SK-N-SH (cell line): ENCODE measurements at regions not wholly inside any gene's neighbourhood (a gene's known extent, or its start where the extent isn't known, plus 50 kb on each side); places are given as distances from the start of the nearest gene placed in this dataset.

ENCODE experiments used
- CTCF ChIA-PET: fragments of 300-600, 350-600 bp; formaldehyde crosslinking; extraction: SDS; loops from one replicate; lab custom pipeline; 2021; lab: Yijun Ruan, JAX
- POLR2A ChIA-PET: fragments of 350-600 bp; sonication (Branson Sonifier 250); formaldehyde crosslinking; extraction: SDS; loops from one replicate; lab custom pipeline; 2020; ENCODE audit warnings: antibody characterized with exemption, inconsistent platforms; lab: Yijun Ruan, JAX
- DNase-seq: peaks from one replicate; pipeline ENCODE4 v3.0.0; 2012
- H2AFZ ChIP-seq: fragments of 200-600 bp; sonication (generic); 2 replicates; pipeline ENCODE4 v1.8.1; 2016; ENCODE audit warnings: antibody characterized with exemption, mild to moderate bottlenecking, low read depth
- H3F3A ChIP-seq: fragments of 200-600 bp; sonication (generic); replicated peaks from 2 replicates; pipeline ENCODE3; 2016; ENCODE audit warnings: antibody characterized with exemption, mild to moderate bottlenecking; ENCODE audit not compliant: insufficient read depth
- H3K27ac ChIP-seq, 2 experiments: fragments of 200-500 bp in 1 of 2; fragments of 200-600 bp in 1 of 2; sonication (Bioruptor generic) in 1 of 2; sonication (generic), shearing (Covaris generic) in 1 of 2; 2 replicates each; pipeline versions ENCODE4 v1.5.1 to v1.6.1; 2014 to 2016; ENCODE audit warnings: low read depth in 2 of 2, inconsistent platforms in 1 of 2, low read length in 1 of 2, mild to moderate bottlenecking in 1 of 2, mixed read lengths in 1 of 2
- H3K27me3 ChIP-seq: fragments of 200-600 bp; sonication (generic), shearing (Covaris generic); 2 replicates; pipeline ENCODE4 v1.6.1; 2016; ENCODE audit warnings: mixed run types; ENCODE audit not compliant: insufficient read depth
- H3K36me3 ChIP-seq, 2 experiments: fragments of 200-500 bp in 1 of 2; fragments of 200-600 bp in 1 of 2; sonication (Bioruptor generic) in 1 of 2; sonication (generic) in 1 of 2; replicated peaks in 1 of 2; 2 replicates each; pipeline versions ENCODE3 to v1.5.1; 2014 to 2016; ENCODE audit warnings: low read length in 1 of 2, mild to moderate bottlenecking in 1 of 2; ENCODE audit not compliant: insufficient read depth in 2 of 2, control insufficient read depth in 1 of 2
- H3K4me1 ChIP-seq, 2 experiments: fragments of 200-500 bp in 1 of 2; fragments of 200-600 bp in 1 of 2; sonication (Bioruptor generic) in 1 of 2; sonication (generic), shearing (Covaris generic) in 1 of 2; 2 replicates each; pipeline versions ENCODE4 v1.5.1 to v1.6.1; 2014 to 2016; ENCODE audit warnings: low read depth in 1 of 2, low read length in 1 of 2, mixed run types in 1 of 2; ENCODE audit not compliant: insufficient read depth in 2 of 2, control insufficient read depth in 1 of 2
- H3K4me2 ChIP-seq: fragments of 200-600 bp; sonication (generic), shearing (Covaris generic); 2 replicates; pipeline ENCODE4 v1.6.1; 2017; ENCODE audit warnings: mixed run types
- H3K4me3 ChIP-seq, 2 experiments: fragments of 200-500 bp in 1 of 2; fragments of 200-600 bp in 1 of 2; sonication (Bioruptor generic) in 1 of 2; sonication (generic), shearing (Covaris generic) in 1 of 2; 2 replicates each; pipeline versions ENCODE4 v1.5.1 to v1.8.1; 2014 to 2016; ENCODE audit warnings: low read depth in 2 of 2, inconsistent platforms in 1 of 2, low read length in 1 of 2, mild to moderate bottlenecking in 1 of 2, mixed read lengths in 1 of 2, moderate library complexity in 1 of 2
- H3K79me2 ChIP-seq: fragments of 200-600 bp; sonication (generic); 2 replicates; pipeline ENCODE4 v1.8.1; 2017; ENCODE audit warnings: mild to moderate bottlenecking; ENCODE audit not compliant: insufficient read depth
- H3K9ac ChIP-seq: fragments of 200-600 bp; sonication (generic); 2 replicates; pipeline ENCODE4 v1.6.1; 2017; ENCODE audit warnings: mixed run types
- H3K9me2 ChIP-seq: fragments of 200-600 bp; sonication (generic); 2 replicates; pipeline ENCODE4 v1.6.1; 2017; ENCODE audit warnings: mixed run types
- H3K9me3 ChIP-seq: fragments of 200-600 bp; sonication (generic); 2 replicates; pipeline ENCODE4 v1.6.1; 2017; ENCODE audit warnings: mixed run types, mild to moderate bottlenecking, moderate library complexity
- H4K20me1 ChIP-seq: fragments of 200-600 bp; sonication (generic); 2 replicates; pipeline ENCODE4 v1.6.1; 2017; ENCODE audit warnings: mild to moderate bottlenecking, mixed run types; ENCODE audit not compliant: insufficient read depth
- EP300 ChIP-seq, 2 experiments: IDR thresholded peaks; 2 replicates each; pipeline versions ENCODE4 v1.4.0 to v1.6.1; 2012; ENCODE audit warnings: borderline replicate concordance in 1 of 2, low read depth in 1 of 2, low read length in 1 of 2
- EZH2phosphoT487 ChIP-seq: fragments of 200-600 bp; sonication (generic); IDR thresholded peaks from 2 replicates; pipeline ENCODE4 v1.6.1; 2017; ENCODE audit warnings: low read depth, mixed run types, mild to moderate bottlenecking, antibody characterized with exemption, moderate library complexity, borderline replicate concordance
- FOSL2 ChIP-seq: IDR thresholded peaks from 2 replicates; pipeline ENCODE4 v1.4.0; 2012; ENCODE audit warnings: low read depth, mild to moderate bottlenecking, moderate library complexity, borderline replicate concordance
- MEF2A ChIP-seq: IDR thresholded peaks from 2 replicates; pipeline ENCODE4 v1.4.0; 2012; ENCODE audit warnings: low read depth, borderline replicate concordance
- MXI1 ChIP-seq: IDR thresholded peaks from 2 replicates; pipeline ENCODE4 v1.6.1; 2012; ENCODE audit warnings: mild to moderate bottlenecking, low read depth, low read length, improper control_type of control experiment
- NRF1 ChIP-seq: IDR thresholded peaks from 2 replicates; pipeline ENCODE4 v1.6.1; 2012; ENCODE audit warnings: low read depth, mild to moderate bottlenecking, low read length
- POLR2AphosphoS5 ChIP-seq: IDR thresholded peaks from 2 replicates; pipeline ENCODE4 v1.6.1; 2012; ENCODE audit warnings: low read depth, low read length
- RAD21 ChIP-seq: IDR thresholded peaks from 2 replicates; pipeline ENCODE4 v1.6.1; 2012; ENCODE audit warnings: mild to moderate bottlenecking, low read length
- RCOR1 ChIP-seq: fragments of 150-350 bp; IDR thresholded peaks from 2 replicates; pipeline ENCODE4 v1.6.1; 2017; ENCODE audit warnings: antibody characterized with exemption, low read length
- RXRA ChIP-seq: IDR thresholded peaks from 2 replicates; pipeline ENCODE4 v1.4.0; 2012; ENCODE audit warnings: low read depth, mild to moderate bottlenecking, borderline replicate concordance
- SIN3A ChIP-seq: IDR thresholded peaks from 2 replicates; pipeline ENCODE4 v1.6.1; 2012; ENCODE audit warnings: low read depth, mild to moderate bottlenecking, low read length, moderate library complexity, borderline replicate concordance
- TEAD4 ChIP-seq: IDR thresholded peaks from 2 replicates; pipeline ENCODE4 v1.4.0; 2012; ENCODE audit warnings: mild to moderate bottlenecking, borderline replicate concordance; ENCODE audit not compliant: insufficient read depth
- YY1 ChIP-seq: IDR thresholded peaks from 2 replicates; pipeline ENCODE4 v1.4.0; 2012; ENCODE audit warnings: low read depth, mild to moderate bottlenecking
- ZBTB33 ChIP-seq: IDR thresholded peaks from 2 replicates; pipeline ENCODE4 v1.4.0; 2012; ENCODE audit warnings: low read depth, borderline replicate concordance
- WGBS: methylation state at CpG from one replicate; pipeline ENCODE4 v1.1.6; 2017; ENCODE audit warnings: low lambda C conversion rate; 5-methylcytosine and 5-hydroxymethylcytosine counted together
- TF ChIP-seq, protein P1 (sequence below): fragments of 200-600 bp; sonication (generic); IDR thresholded peaks from 2 replicates; pipeline ENCODE4 v1.6.1; 2017; ENCODE audit warnings: antibody characterized with exemption, mild to moderate bottlenecking, moderate library complexity

- TF ChIP-seq MEF2A: no peak
- TF ChIP-seq, all 33 proteins: peak for 0
Observed at GRCh38 chr18:25675123-25675850, 323.3 kb upstream of the ZNF521 start (continued).

- TF ChIP-seq ZBTB33 (no peak), EP300 (IDR thresholded peaks at IDR 0.05; ENCODE audit: borderline replicate concordance in 1 of 2, low read depth in 1 of 2, low read length in 1 of 2) (no peak), NRF1 (no peak), MXI1 (no peak), RCOR1 (no peak), TEAD4 (no peak), SIN3A (no peak), YY1 (no peak), POLR2AphosphoS5 (no peak), RXRA (no peak), EZH2phosphoT487 (no peak), FOSL2 (no peak), RAD21 (no peak)
- TF ChIP-seq, protein P1, sequence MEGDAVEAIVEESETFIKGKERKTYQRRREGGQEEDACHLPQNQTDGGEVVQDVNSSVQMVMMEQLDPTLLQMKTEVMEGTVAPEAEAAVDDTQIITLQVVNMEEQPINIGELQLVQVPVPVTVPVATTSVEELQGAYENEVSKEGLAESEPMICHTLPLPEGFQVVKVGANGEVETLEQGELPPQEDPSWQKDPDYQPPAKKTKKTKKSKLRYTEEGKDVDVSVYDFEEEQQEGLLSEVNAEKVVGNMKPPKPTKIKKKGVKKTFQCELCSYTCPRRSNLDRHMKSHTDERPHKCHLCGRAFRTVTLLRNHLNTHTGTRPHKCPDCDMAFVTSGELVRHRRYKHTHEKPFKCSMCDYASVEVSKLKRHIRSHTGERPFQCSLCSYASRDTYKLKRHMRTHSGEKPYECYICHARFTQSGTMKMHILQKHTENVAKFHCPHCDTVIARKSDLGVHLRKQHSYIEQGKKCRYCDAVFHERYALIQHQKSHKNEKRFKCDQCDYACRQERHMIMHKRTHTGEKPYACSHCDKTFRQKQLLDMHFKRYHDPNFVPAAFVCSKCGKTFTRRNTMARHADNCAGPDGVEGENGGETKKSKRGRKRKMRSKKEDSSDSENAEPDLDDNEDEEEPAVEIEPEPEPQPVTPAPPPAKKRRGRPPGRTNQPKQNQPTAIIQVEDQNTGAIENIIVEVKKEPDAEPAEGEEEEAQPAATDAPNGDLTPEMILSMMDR: no peak
- Histone ChIP-seq H3K27me3 (no peaks in the 10 kb centered on the region), H3K9ac (no peak overlapping the region), H3K27ac (no peak overlapping the region), H3K4me1 (no peaks in the 10 kb centered on the region), H3K36me3 (no peaks in the 10 kb centered on the region), H3K9me2 (no peaks in the 10 kb centered on the region), H3F3A (no peaks in the 10 kb centered on the region), H4K20me1 (no peaks in the 10 kb centered on the region), H3K4me2 (no peak overlapping the region), H3K4me3 (no peak overlapping the region), H2AFZ (no peak overlapping the region), H3K9me3 (no peaks in the 10 kb centered on the region), H3K79me2 (no peaks in the 10 kb centered on the region)
- CTCF ChIA-PET: no interaction called here
- no peak for DNase-seq
- 80% methylated on average over 1 of the region's 1 CpG for WGBS
- POLR2A ChIA-PET: no interaction called here
Observed at GRCh38 chr18:25674183-25674582, 322.2 kb upstream of the ZNF521 start.
